Gastroesophageal sphincter (tissue), 3 donors: ENCODE measurements at regions not wholly inside any gene's neighbourhood (a gene's known extent, or its start where the extent isn't known, plus 50 kb on each side); places are given as distances from the start of the nearest gene placed in this dataset.

Experiments used
- CTCF ChIP-seq, 4 experiments: fragments of 200-600 bp in 2 of 4; fragments of 450-650 bp in 2 of 4; sonication (generic) in 1 of 4; IDR thresholded peaks; one replicate each; pipeline ENCODE4 v1.5.1; 2017 to 2019; ENCODE audit warnings: antibody characterized with exemption in 4 of 4, mild to moderate bottlenecking in 2 of 4, moderate library complexity in 2 of 4
- POLR2A ChIP-seq, 2 donors: fragments of 450-650 bp; IDR thresholded peaks; one replicate each; pipeline ENCODE4 v1.6.1; 2017; ENCODE audit warnings: antibody characterized with exemption in 2 of 2, mild to moderate bottlenecking in 2 of 2, moderate library complexity in 1 of 2
- POLR2AphosphoS5 ChIP-seq: sonication (generic); formaldehyde crosslinking; IDR thresholded peaks from one replicate; pipeline ENCODE4 v1.6.1; 2017; ENCODE audit warnings: antibody characterized with exemption

GRCh38 chr14:101398011-101398410 is 163.3 kb upstream of the DIO3 start:
- TF ChIP-seq POLR2A (IDR thresholded peaks at IDR 0.05), result no peak
- no peak for TF ChIP-seq CTCF (IDR thresholded peaks at IDR 0.05)
- no peak for TF ChIP-seq POLR2AphosphoS5
